ENCODE measurements at regions not wholly inside any gene's neighbourhood (a gene's known extent, or its start where the extent isn't known, plus 50 kb on each side); places are given as distances from the start of the nearest gene placed in this dataset.

- no peak for TF ChIP-seq CTCF (IDR thresholded peaks at IDR 0.05)
- TF ChIP-seq POLR2A (IDR thresholded peaks at IDR 0.05), result no peak
These were observed 287.5 kb upstream of the LMO3 start for GRCh38 chr12:16893426-16893825.

Data from Peyer's patch (tissue), 4 donors.